GM21825 (cell line): ENCODE measurements at regions not wholly inside any gene's neighbourhood (a gene's known extent, or its start where the extent isn't known, plus 50 kb on each side); places are given as distances from the start of the nearest gene placed in this dataset.
"Not testable (repeated sequence)": the region's sequence is repeated elsewhere in the genome, so short reads cannot be mapped to it uniquely, and the experiment has no call there.

Source experiments
- ATAC-seq: cut with Tn5 transposase; IDR thresholded peaks from one replicate; pipeline ENCODE4 v1.9.1; 2021; ENCODE audit warnings: mild to moderate bottlenecking, moderate library complexity; ENCODE audit not compliant: unreplicated experiment

DNA sequence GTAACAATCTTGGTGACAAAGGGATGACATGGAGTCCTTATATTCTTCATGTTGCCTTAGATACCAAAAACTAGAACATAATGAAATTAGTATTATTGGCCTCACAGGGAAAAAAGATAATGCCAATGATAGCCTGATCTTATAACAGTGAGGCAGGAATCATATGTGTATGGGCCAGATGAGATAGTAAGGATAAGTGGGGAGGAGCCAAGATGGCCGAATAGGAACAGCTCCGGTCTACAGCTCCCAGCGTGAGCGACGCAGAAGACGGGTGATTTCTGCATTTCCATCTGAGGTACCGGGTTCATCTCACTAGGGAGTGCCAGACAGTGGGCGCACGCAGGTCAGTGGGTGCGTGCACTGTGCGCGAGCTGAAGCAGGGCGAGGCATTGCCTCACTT, 1543.4 kb downstream of the OLFM4 start:
- not testable (repeated sequence) for ATAC-seq

DNA sequence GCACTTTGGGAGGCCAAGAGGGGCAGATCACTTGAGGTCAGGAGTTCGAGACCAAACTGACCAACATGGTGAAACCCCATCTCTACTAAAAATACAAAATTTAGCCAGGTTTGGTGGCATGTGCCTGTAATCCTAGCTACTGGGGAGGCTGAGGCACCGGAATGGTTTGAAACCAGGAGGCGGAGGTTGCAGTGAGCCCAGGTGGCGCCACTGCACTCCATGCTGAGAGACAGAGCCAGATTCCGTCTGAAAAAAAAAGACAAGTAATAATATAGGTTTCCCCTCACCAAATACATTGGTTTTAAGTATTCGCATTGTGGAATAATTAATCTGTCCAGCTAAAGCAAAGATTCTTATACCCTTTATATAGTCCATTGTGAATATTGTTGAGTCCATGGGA, 1544.6 kb downstream of the OLFM4 start:
- ATAC-seq: no peak

DNA sequence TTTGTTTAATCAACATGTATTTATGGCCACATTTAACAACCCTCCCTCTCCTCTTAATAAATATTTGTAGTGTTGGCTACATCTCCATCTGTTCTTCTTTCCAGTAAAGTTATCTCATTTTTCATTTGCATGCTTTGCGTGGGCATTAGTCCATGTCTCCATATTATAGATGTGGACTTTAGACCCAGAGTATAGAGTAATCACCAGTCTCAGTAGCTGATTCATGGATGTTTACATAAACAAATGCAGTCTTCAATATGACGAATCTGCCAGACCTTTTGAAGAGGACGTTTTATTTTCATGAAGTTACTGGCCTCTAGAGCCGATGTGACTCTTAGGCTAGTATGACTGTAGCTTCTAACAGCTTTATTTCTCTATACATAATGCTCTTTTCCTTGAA, 1546.2 kb downstream of the OLFM4 start:
- no peak for ATAC-seq

DNA sequence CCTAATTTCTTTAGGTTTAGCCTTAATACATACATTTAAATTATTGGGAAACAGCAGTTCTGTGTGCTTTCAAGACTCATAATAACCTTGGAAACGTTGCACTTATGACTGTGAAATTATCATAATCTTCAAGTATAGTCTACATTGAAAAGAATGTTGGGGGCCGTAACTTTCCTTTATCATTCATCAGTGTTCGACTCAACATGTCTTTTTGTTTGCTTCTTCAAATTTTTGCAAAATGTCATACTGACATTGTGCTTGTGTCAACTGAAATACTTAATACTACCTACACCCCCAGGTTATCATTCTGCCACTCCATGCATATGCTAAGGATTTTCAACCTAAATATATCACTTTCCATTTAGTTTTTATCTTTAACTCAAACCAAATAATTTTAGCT, 1562.9 kb downstream of the OLFM4 start:
- no peak for ATAC-seq

DNA sequence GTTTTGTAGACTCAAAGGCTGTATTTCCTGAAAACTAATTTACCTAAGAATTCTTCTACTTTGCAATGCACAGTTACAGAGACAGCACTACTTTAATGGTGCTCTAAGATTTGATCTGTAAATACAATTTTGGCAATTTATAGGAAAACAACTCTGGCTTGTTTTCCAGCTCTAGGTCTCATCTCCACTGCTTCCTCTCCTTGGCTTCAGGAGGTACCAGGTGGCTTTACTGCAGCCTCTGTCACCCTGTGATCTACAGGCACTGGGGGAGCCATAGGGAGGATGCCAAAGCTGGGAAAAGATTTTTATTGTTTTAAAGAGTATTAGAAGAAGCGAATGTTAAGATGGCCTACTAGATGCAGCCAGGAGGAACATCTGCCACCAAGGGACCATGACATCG, 1563.6 kb downstream of the OLFM4 start:
- ATAC-seq: no peak

DNA sequence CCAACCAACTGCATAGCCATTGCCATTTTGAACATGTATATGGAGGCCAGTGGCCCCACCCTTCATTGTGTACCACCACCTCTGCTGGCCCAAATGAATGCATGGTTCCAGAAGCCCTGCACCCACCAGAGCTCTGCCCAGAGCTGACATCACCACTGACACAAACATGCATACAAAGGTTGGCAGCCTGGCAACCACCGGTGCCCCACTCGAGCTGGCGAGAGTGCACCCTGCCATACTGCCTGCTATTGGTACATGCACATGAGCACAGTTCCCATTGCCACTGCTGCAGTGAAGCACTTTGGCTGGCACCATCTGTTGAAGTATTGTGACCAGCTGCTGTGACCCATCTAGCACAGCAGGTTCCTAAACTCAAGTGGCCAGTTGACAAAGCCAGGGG, 1564.9 kb downstream of the OLFM4 start:
- no peak for ATAC-seq

DNA sequence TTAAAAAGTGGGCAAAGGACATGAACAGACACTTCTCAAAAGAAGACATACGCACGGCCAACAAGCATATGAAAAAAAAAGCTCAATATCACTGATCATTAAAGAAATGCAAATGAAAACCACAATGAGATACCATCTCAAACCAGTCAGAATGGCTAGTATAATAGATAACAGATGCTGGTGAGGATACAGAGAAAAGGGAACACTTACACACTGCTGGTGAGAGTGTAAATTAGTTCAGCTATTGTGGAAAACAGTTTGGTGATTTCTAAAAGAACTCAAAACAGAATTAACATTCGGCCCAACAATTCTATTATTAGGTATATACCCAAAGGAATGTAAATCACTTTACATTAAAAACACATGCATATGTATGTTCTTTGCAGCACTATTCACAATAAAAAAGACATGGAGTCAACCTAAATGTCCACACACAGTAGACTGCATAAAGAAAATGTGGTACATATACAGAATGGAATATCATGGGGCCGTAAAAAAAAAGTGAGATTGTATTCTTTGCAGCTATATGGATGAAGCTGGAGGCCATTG, 1569.0 kb downstream of the OLFM4 start:
- no peak for ATAC-seq

DNA sequence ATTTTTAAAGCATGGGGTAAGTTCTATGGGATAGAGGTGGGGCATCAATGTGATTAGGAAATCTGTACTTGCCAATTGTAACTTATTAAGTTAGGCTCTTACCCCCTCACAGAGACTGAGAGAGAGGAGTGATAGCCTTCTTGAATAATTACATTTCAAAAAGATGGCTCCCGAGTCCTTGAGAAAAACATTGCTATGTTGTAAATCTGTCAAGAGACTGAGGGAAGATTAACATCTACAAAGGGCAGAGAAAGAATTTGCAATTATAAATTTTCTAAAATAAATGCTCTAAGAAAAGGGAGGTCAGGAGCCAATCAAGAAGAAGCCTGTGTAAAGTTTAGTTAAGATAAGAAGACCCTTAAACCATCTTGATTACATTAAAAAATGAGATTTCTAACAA, 1570.8 kb downstream of the OLFM4 start:
- ATAC-seq: no peak

DNA sequence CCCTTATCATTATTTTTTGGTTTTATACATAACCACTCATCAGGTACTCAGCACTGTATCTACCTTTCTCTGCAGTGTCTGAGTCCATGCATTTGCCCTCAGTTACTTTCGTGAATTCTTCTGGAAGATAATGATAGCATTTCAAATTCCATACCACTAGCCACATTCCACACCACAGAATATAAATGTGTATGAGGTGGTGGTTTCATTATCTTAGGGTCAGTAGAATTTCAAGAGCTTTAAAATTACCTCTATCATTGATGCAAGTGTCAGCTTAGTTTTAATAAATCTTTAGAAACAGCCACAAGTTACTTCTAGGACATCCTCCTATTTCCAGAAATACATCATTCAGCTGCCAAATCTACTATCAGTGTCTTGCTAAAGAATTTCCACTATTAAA, 1578.3 kb downstream of the OLFM4 start:
- ATAC-seq: no peak

DNA sequence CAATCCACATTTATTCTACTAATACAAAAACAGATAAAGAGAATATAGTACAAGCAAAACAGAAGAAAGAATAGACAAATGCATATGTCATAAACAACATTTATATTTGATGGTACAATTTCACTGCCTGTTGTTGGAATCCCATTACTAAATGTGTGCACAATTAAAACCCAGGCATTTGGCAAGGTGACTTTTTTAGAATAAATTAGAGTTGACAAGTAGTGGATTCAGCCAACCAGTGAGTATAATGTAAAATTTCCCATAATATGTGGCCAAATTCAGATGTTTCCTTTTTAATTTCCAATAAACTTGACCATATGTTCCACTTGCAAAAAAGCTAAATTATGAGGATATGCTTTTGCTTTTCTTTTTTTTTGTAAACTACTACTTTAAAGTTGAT, 1578.8 kb downstream of the OLFM4 start:
- no peak for ATAC-seq

DNA sequence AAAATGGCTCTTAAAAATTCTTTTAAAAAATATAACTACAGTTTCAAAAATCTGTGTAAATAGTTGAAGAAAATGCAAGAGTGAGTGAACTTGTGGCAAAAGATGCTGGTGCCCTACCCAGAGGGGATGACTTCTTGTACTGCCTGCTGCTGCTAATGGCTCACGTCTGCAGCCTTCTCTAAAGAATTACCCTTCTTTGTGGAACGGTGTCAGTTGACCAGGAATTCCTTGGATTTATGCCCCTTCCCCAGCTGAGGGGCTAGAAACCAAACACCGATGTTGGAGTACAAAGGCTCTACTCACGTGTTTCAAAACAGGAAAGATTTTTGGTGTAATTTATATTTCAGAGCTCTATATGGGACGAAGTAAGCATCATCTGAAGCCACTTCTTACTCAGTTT, 1582.8 kb downstream of the OLFM4 start:
- no peak for ATAC-seq

DNA sequence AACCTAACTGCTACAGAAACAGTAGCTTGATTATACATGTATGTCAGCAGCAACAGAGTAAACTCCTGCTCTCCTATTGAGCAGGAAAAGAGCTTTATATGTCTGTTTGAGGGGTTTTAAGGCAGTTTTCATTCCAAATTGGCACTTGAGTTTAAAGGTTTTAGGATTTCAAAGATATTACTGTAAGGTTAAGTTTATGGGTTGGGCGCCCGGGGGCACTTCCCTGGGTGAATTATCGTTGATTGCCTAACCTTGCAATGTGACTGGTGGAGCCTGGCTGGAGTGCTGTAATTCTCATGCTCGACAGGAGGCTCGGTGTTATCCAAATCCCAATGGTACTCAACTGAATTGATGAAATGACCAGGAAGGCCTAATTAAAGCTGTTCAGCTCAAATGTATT, 1586.1 kb downstream of the OLFM4 start:
- ATAC-seq: no peak

DNA sequence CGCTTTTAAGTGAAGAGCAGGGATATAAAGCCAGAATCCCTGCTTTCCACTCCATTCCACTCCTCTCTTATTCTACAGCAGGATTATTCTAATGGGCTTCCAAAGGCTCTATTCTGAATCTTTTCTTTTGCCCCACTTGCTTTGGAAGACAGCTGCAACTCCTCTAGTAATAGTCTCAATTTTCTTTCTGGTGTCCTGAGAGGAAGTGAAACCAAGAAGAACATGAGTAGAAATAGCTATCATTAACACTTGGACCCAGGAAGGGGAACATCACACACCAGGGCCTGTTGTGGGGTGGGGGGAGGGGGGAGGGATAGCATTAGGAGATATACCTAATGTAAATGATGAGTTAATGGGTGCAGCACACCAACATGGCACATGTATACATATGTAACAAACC, 1597.9 kb downstream of the OLFM4 start:
- not testable (repeated sequence) for ATAC-seq

DNA sequence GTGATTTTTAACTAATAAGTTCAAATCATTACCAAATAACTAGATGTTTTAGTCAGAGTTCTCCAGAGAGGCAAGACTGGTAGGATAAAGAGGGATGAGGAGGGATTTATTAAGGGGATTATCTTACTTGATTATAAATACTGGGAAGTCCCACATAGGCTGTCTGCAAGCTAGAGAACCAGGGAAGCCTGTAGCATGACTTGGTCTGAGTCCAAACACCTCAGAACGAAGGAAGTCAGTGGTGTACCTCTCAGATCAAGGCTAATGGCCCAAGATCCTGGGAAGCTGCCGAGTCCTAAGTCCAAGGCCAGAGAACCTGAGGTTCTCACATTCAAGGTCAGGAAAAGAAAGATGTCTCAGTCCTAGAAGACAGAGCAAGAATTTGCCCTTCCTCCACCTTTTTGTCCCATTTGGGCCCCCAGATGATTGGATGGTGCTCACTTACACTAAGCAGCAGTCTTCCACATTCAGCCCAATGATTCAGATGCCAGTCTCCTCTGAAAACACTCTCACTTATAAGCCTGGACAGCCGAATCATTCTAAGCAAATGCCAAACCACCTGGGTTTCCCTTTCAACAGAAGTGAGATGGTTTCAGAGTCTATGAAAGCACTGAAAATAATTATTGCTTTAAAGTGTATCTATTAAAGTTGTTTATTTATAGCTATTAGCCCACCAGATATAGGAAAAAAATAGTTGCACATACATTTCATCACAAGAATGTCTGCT, 1599.2 kb downstream of the OLFM4 start:
- ATAC-seq: no peak

DNA sequence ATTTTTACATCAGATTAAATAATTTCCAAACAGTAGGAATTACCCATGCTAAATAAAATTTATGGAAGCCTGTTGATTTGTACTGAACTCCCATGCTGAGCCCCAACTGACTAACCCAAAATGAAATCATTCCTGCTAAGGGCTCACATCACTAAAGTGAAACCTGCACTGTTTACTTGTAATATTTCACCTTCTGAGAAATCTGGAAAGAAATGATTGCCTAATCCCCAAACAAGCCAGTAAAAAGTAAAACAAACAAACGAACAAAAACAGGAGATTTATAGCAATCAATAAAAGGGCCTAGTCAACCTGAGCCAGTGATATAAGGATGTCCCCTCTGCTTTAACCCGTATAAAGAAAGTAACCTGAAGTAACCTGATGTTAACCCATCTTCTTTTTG, 1599.8 kb downstream of the OLFM4 start:
- no peak for ATAC-seq

DNA sequence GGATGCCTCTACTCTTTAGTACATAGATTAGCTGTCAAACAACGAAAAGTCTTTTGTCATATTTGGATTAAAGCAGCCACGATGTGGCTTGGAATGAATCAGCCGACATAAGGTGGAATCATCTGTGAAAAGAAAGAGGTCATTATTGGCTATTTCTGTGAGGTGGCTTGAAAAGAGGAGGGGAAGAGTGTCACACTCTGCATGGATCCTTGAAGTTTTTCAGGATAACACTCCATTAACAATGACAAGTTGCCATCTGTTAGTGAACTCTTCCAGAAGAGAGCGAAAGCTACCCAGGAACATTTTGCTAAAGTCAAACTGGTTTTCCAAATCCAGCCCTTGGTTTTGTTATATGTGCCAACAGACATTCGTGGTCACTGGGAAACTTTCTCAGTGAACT, 1604.8 kb downstream of the OLFM4 start:
- ATAC-seq: no peak

DNA sequence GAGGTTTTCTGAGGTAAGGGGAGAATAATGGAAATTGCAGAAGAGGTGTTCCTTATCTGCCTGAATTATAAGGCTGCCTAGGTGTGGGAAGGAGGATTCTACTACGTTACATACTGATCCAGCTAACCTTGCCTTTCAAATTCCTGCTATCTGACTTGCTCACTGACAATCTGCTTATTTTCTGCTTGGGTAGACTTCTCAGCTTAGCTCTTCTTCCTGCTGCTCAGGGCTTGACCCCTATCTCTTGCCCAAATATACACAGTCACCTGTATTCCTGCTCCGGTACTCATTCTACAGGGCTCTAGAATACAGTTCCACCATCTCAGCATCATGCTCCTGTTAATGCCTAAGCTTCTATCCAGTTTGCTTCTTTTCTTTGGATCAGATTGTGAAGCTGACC, 1607.6 kb downstream of the OLFM4 start:
- ATAC-seq: no peak

DNA sequence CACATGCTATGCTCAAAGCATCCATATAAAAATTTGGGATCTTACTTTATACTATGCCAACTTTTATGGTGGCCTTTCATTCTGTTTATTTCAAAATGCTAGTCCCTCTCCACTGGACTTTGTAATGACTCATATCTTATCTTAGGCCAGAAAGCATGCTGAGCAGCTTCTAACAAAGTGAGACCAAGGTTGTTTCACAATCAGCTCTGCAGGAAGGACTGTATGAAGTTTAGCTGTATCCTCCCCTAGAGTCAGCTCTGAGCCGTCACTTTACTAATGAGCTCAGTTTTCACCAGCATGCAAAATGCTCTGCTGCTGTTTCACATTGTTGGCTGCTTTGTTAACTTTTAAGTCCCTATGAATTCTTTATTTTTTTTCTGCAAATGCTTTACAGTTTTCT, 1608.8 kb downstream of the OLFM4 start:
- no peak for ATAC-seq

DNA sequence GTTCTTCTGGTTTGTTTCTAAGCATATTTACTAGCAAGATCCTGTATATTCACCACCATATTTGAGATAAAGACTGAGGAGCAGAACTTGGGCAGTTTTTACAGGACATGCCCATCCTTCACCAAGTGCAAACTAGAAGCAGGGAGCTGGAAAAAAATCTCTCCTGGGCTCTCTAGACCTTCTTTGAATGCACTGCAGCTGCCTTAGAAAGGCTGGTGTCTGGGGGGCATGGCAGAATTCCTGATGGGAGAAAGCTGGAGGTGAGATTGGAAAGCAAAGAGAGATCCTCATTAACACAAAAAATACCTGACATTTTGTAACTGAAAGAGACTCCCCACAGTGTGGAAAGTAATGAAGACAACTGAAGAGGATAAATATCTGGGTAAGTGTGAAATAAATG, 1612.1 kb downstream of the OLFM4 start:
- no peak for ATAC-seq

DNA sequence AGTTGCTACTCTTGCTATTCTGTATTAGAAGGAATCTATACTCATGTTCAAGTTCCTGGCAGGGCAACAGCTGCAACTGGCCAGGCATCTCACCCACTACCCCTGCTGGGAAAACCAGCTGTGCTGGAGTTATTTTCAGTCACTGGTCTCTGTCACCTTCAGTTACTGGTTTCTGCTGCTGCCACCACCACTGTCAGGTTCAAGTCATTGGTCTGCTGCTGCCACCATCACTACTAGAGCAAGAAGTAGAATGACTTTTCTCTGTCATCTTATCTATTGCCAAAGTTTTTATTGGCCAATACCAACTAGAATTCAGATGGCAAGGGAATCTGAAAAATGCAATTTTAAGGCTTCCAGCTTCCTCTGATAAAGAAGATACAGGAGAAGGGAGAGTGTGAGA, 1615.2 kb downstream of the OLFM4 start:
- ATAC-seq: no peak

DNA sequence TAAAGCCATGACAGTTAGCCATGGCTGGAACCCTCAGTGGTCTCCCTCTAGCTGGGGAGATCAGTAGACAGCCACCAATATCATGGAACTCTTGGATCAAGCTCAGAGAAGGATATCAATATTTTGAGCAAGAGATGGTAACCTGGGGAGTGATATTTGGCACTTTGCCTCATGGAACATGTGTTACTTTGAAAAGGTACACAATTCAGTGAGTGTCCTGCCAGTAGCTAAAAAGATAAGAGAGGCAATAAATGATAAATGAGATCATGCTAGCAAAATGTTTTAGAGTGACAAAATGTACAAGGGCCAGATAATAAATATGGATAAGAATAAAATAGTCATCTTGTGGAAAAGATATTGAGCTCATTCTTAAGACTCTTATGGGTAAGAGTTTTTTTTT, 1618.7 kb downstream of the OLFM4 start:
- ATAC-seq: no peak

DNA sequence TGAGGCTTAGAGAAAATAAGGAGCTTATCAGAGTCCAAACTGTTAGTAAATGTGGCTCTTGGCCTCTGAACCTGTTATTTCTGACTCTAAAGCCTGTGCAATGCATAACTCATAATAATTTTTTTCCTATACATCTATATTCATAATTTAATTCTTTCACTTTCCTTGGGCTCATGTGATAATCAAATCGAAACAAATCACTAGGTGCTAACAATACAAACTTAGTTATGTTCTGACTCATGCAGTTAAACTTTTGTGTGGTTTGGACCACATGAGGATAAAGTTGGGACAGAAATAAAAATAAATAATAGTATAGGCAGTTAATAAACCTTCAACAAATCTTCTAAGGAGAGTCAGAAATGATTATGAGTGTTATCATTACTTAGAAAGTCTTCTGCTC, 1629.0 kb downstream of the OLFM4 start:
- ATAC-seq: no peak

DNA sequence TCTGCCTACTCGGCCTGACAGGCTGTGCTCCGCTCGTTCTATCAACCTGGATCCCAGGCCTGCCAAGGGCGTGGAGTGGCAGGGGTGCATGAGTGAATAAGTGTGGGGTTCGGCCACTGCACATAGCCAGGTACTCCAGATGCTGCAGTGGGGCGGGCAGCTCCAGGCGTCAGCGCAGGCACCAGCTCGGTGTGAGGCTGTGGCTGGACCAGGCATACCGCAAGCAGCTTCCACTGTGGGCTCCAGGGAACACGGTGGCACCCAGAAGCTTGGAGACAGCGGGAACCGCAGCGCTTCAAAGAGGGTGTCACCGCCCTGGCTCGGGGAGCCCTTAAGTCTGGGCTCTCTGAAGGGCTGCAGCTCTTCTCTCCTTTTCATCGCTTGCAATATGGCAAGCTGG, 1630.2 kb downstream of the OLFM4 start:
- ATAC-seq: no peak
